Superior temporal gyrus (tissue), 1 donor: ENCODE measurements at regions not wholly inside any gene's neighbourhood (a gene's known extent, or its start where the extent isn't known, plus 50 kb on each side); places are given as distances from the start of the nearest gene placed in this dataset.

Experiments
- DNase-seq: peaks from one replicate; pipeline ENCODE4 v3.0.0-alpha.2; 2016; ENCODE audit errors: extremely low spot score

GRCh38 chr4:57254754-57255153, 144.6 kb upstream of the IGFBP7 start:
- no peak for DNase-seq

- no peak for DNase-seq
These were observed 138.9 kb upstream of the IGFBP7 start for GRCh38 chr4:57249083-57249482.

GRCh38 chr4:57243076-57243475, 132.9 kb upstream of the IGFBP7 start:
- no peak for DNase-seq

- DNase-seq = no peak
These were observed 124.1 kb upstream of the IGFBP7 start for GRCh38 chr4:57234252-57234775.

GRCh38 chr4:57233386-57233785, 123.2 kb upstream of the IGFBP7 start:
- DNase-seq = no peak

GRCh38 chr4:57231781-57232180, 121.6 kb upstream of the IGFBP7 start:
- DNase-seq = no peak

GRCh38 chr4:57220734-57221133, 110.5 kb upstream of the IGFBP7 start:
- no peak for DNase-seq

- DNase-seq = no peak
These were observed 110.0 kb upstream of the IGFBP7 start for GRCh38 chr4:57220172-57220571.

GRCh38 chr4:57219431-57219830, 109.2 kb upstream of the IGFBP7 start:
- DNase-seq = no peak

- DNase-seq = no peak
These were observed 104.6 kb upstream of the IGFBP7 start for GRCh38 chr4:57214654-57215411.

- DNase-seq = no peak
These were observed 100.9 kb upstream of the IGFBP7 start for GRCh38 chr4:57211131-57211530.

GRCh38 chr4:57206172-57206571, 96.0 kb upstream of the IGFBP7 start:
- DNase-seq = no peak

- no peak for DNase-seq
These were observed 95.4 kb upstream of the IGFBP7 start for GRCh38 chr4:57205580-57205979.

GRCh38 chr4:57200799-57201327, 90.7 kb upstream of the IGFBP7 start:
- DNase-seq = no peak

- DNase-seq = no peak
These were observed 89.1 kb upstream of the IGFBP7 start for GRCh38 chr4:57199267-57199666.

GRCh38 chr4:57195622-57196021, 85.4 kb upstream of the IGFBP7 start:
- no peak for DNase-seq

GRCh38 chr4:57194068-57194611, 84.0 kb upstream of the IGFBP7 start:
- no peak for DNase-seq

GRCh38 chr4:57193209-57193810, 83.1 kb upstream of the IGFBP7 start:
- no peak for DNase-seq

- DNase-seq = no peak
These were observed 81.4 kb upstream of the IGFBP7 start for GRCh38 chr4:57191523-57192034.

GRCh38 chr4:57190601-57191481, 80.7 kb upstream of the IGFBP7 start:
- DNase-seq = no peak

GRCh38 chr4:57187246-57187645, 77.1 kb upstream of the IGFBP7 start:
- no peak for DNase-seq
